PC-9 (cell line): ENCODE measurements at regions not wholly inside any gene's neighbourhood (a gene's known extent, or its start where the extent isn't known, plus 50 kb on each side); places are given as distances from the start of the nearest gene placed in this dataset.

Experiments used
- EZH2 ChIP-seq: fragments of 200-600 bp; sonication (generic); IDR thresholded peaks from 2 replicates; pipeline ENCODE4 v1.8.0; 2017; ENCODE audit warnings: antibody characterized with exemption, low read depth
- TF ChIP-seq, protein P1 (sequence below): fragments of 200-600 bp; sonication (generic); conservative IDR thresholded peaks from 2 replicates; pipeline ENCODE4 v1.6.1; 2017; ENCODE audit warnings: mixed run types, antibody characterized with exemption, mild to moderate bottlenecking, moderate library complexity

- no peak for TF ChIP-seq EZH2
- TF ChIP-seq, protein P1, sequence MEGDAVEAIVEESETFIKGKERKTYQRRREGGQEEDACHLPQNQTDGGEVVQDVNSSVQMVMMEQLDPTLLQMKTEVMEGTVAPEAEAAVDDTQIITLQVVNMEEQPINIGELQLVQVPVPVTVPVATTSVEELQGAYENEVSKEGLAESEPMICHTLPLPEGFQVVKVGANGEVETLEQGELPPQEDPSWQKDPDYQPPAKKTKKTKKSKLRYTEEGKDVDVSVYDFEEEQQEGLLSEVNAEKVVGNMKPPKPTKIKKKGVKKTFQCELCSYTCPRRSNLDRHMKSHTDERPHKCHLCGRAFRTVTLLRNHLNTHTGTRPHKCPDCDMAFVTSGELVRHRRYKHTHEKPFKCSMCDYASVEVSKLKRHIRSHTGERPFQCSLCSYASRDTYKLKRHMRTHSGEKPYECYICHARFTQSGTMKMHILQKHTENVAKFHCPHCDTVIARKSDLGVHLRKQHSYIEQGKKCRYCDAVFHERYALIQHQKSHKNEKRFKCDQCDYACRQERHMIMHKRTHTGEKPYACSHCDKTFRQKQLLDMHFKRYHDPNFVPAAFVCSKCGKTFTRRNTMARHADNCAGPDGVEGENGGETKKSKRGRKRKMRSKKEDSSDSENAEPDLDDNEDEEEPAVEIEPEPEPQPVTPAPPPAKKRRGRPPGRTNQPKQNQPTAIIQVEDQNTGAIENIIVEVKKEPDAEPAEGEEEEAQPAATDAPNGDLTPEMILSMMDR = no peak
Measured at GRCh38 chr5:124193371-124193789, 553.1 kb downstream of the ZNF608 start.
